ENCODE measurements at regions not wholly inside any gene's neighbourhood (a gene's known extent, or its start where the extent isn't known, plus 50 kb on each side); places are given as distances from the start of the nearest gene placed in this dataset.

DNA sequence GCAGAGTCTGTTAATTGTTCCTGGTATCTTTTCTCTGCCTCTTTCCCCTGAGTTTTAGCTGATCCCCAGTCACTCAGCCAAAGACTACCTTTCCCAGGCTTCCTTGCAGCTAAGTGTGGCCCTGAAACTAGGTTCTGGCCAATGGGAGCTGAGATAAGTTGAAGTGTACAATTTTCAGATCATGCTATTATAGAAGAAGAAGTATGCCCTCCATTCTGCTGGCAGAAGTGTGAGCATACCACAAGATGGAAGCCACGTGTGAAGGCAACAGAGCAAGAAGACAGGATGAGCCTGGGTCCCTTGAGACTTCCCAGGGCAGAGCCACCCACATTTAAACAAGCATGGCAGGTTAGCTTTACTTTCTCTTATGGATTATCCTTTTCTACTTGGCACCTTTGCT is 273.2 kb downstream of the HIVEP2 start:
- H3K4me3 ChIP-seq, result no peak overlapping the region
- no peaks in the 10 kb centered on the region for H3K4me1 ChIP-seq
- no peaks in the 10 kb centered on the region for H3K9me3 ChIP-seq
- no peak for ATAC-seq
- H3K27ac ChIP-seq, result no peak overlapping the region
- no peak for DNase-seq (ENCODE audit: low read depth in 1 of 2, low spot score in 1 of 2)
- ChIA-PET CTCF (no interaction called here), POLR2A (no interaction called here)
- H3K4me2 ChIP-seq, result no peak overlapping the region
- TF ChIP-seq TP53 (CRISPR knock-in tag; IDR thresholded peaks at IDR 0.05) (no peak), MYC (IDR thresholded peaks at IDR 0.05; ENCODE audit: borderline replicate concordance, low read length) (no peak), ATOH8 (CRISPR knock-in tag; IDR thresholded peaks at IDR 0.05; ENCODE audit: low read depth) (no peak), MAFK (IDR thresholded peaks at IDR 0.05; ENCODE audit: partially characterized antibody) (no peak), CBX2 (IDR thresholded peaks at IDR 0.05; ENCODE audit: borderline replicate concordance, low read depth) (no peak), SMC3 (IDR thresholded peaks at IDR 0.05) (no peak)
- WGBS (ENCODE audit: missing lambda C conversion rate), result 0% methylated on average over 1 of the region's 1 CpG
- no peak for FAIRE-seq

DNA sequence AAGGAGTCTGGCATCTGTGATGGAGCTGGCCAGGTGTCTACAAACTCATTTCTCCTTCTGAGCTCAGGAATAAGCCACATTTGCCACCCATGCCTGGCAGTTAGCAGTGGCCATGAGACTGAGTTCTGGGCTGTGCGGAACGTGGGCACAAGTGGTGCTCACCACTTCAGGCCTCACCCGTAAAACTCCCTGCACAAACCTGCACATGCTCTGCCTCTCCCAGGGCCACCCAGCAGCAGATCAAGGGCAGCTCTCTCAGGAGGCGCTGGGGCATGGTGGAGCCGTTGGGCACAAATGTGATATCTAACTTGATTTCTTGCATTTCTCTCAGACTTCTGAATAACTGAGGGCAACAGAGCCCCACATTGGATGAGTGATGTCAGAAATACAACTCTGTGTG is 269.5 kb downstream of the HIVEP2 start:
- 14% methylated on average over 5 of the region's 5 CpGs for WGBS (ENCODE audit: missing lambda C conversion rate)
- Histone ChIP-seq H3K4me1 (no peaks in the 10 kb centered on the region), H3K9me3 (no peaks in the 10 kb centered on the region), H3K4me2 (no peak overlapping the region), H3K27ac (no peak overlapping the region), H3K4me3 (no peak overlapping the region)
- ATAC-seq (no peak), DNase-seq (ENCODE audit: low read depth in 1 of 2, low spot score in 1 of 2) (no peak), FAIRE-seq (no peak)
- TF ChIP-seq MAFK (IDR thresholded peaks at IDR 0.05; ENCODE audit: partially characterized antibody), result no peak
- no peak for TF ChIP-seq ESRRA (IDR thresholded peaks at IDR 0.05; ENCODE audit: borderline replicate concordance, low read length)
- TF ChIP-seq KDM5A (IDR thresholded peaks at IDR 0.05), result no peak
- TF ChIP-seq TFCP2L1 (CRISPR knock-in tag; IDR thresholded peaks at IDR 0.05), result no peak
- CTCF ChIA-PET, result no interaction called here
- POLR2A ChIA-PET, result no interaction called here

- H3K9me3 ChIP-seq, result no peaks in the 10 kb centered on the region
- ATAC-seq (no peak), FAIRE-seq (no peak), DNase-seq (ENCODE audit: low read depth in 1 of 2, low spot score in 1 of 2) (no peak)
- no peak for TF ChIP-seq HMGXB4 (CRISPR knock-in tag; IDR thresholded peaks at IDR 0.05; ENCODE audit: borderline replicate concordance)
- TF ChIP-seq KDM5A (IDR thresholded peaks at IDR 0.05), result no peak
- H3K4me1 ChIP-seq, result no peaks in the 10 kb centered on the region
- 14% methylated on average over 5 of the region's 5 CpGs for WGBS (ENCODE audit: missing lambda C conversion rate)
- no peak overlapping the region for H3K4me2 ChIP-seq
- ChIA-PET POLR2A (no interaction called here), CTCF (no interaction called here)
- H3K27ac ChIP-seq, result no peak overlapping the region
- no peak overlapping the region for H3K4me3 ChIP-seq
Measured at GRCh38 chr6:142676027-142676443, 268.9 kb downstream of the HIVEP2 start.

GRCh38 chr6:142676647-142677192 is 268.3 kb downstream of the HIVEP2 start:
- no peak for ATAC-seq
- Histone ChIP-seq H3K9me3 (no peaks in the 10 kb centered on the region), H3K4me2 (no peak overlapping the region), H3K4me3 (no peak overlapping the region), H3K4me1 (no peaks in the 10 kb centered on the region), H3K27ac (no peak overlapping the region)
- POLR2A ChIA-PET, result no interaction called here
- no peak for TF ChIP-seq TFCP2L1 (CRISPR knock-in tag; IDR thresholded peaks at IDR 0.05)
- TF ChIP-seq FOSL2 (IDR thresholded peaks at IDR 0.05), result no peak
- no peak for TF ChIP-seq FOSL2 (CRISPR knock-in tag; IDR thresholded peaks at IDR 0.05)
- CTCF ChIA-PET, result interaction anchor here (1.0 kb wide), 1 partner anchor 10 kb away, joined by 3 read pairs; no protein-coding TSS in a partner anchor
- WGBS (ENCODE audit: missing lambda C conversion rate), result 18% methylated on average over 5 of the region's 5 CpGs
- no peak for DNase-seq (ENCODE audit: low read depth in 1 of 2, low spot score in 1 of 2)
- FAIRE-seq, result no peak

- DNase-seq (ENCODE audit: low read depth in 1 of 2, low spot score in 1 of 2) (no peak), ATAC-seq (no peak), FAIRE-seq (no peak)
- no peaks in the 10 kb centered on the region for H3K4me1 ChIP-seq
- no peak overlapping the region for H3K4me2 ChIP-seq
- WGBS (ENCODE audit: missing lambda C conversion rate), result 3% methylated on average over 4 of the region's 4 CpGs
- POLR2A ChIA-PET, result no interaction called here
- no peak overlapping the region for H3K4me3 ChIP-seq
- H3K9me3 ChIP-seq, result no peaks in the 10 kb centered on the region
- CTCF ChIA-PET, result interaction anchor here (0.9 to 2.4 kb wide), 3 partner anchors 12 to 17 kb away, joined by 3 to 8 read pairs (median 4); no protein-coding TSS in a partner anchor
- no peak overlapping the region for H3K27ac ChIP-seq
- TF ChIP-seq KDM5A (IDR thresholded peaks at IDR 0.05) (no peak), RARB (CRISPR knock-in tag; IDR thresholded peaks at IDR 0.05) (no peak), PHF8 (IDR thresholded peaks at IDR 0.05; ENCODE audit: borderline replicate concordance, low read depth) (no peak), HDAC2 (IDR thresholded peaks at IDR 0.05) (no peak), NPAS2 (CRISPR knock-in tag; IDR thresholded peaks at IDR 0.05; ENCODE audit: borderline replicate concordance) (no peak), FOXS1 (CRISPR knock-in tag; IDR thresholded peaks at IDR 0.05) (no peak), POLR2A (IDR thresholded peaks at IDR 0.05; ENCODE audit: low read length) (no peak), EHMT2 (IDR thresholded peaks at IDR 0.05; ENCODE audit: low read depth) (no peak), ATOH8 (CRISPR knock-in tag; IDR thresholded peaks at IDR 0.05; ENCODE audit: low read depth) (no peak), EP300 (IDR thresholded peaks at IDR 0.05) (no peak), ZSCAN20 (CRISPR knock-in tag; IDR thresholded peaks at IDR 0.05) (no peak), E2F6 (IDR thresholded peaks at IDR 0.05; ENCODE audit: borderline replicate concordance, low read depth) (no peak)
Measured at GRCh38 chr6:142679907-142680700, 264.9 kb downstream of the HIVEP2 start.
